Naive B cell (primary cell): ENCODE measurements at regions not wholly inside any gene's neighbourhood (a gene's known extent, or its start where the extent isn't known, plus 50 kb on each side); places are given as distances from the start of the nearest gene placed in this dataset.
"Not testable (repeated sequence)": the region's sequence is repeated elsewhere in the genome, so short reads cannot be mapped to it uniquely, and the experiment has no call there.

Experiments
- ATAC-seq, 2 donors: fragments of 150-1000 bp; cut with Tn5 transposase; 2 replicates each; pipeline ENCODE4 v1.10.0; 2021; ENCODE audit warnings: low read depth in 2 of 2, mild to moderate bottlenecking in 2 of 2, moderate library complexity in 2 of 2
- DNase-seq: peaks from one replicate; pipeline ENCODE4 v3.0.0; 2022
- H3K27ac Mint-ChIP-seq, 6 donors: one replicate each; pipeline ENCODE4 v1.8.0; 2020 to 2022; ENCODE audit warnings: mild to moderate bottlenecking in 6 of 6, mixed read lengths in 6 of 6, moderate library complexity in 5 of 6, inconsistent platforms in 2 of 6
- H3K27me3 Mint-ChIP-seq, 3 donors: one replicate each; pipeline ENCODE4 v1.8.0; 2021 to 2022; ENCODE audit warnings: mixed read lengths in 3 of 3, mild to moderate bottlenecking in 1 of 3
- H3K36me3 Mint-ChIP-seq, 2 donors: one replicate each; pipeline ENCODE4 v1.8.0; 2020 to 2022; ENCODE audit warnings: mixed read lengths in 2 of 2, inconsistent platforms in 1 of 2, mild to moderate bottlenecking in 1 of 2
- H3K4me1 Mint-ChIP-seq, 3 donors: one replicate each; pipeline ENCODE4 v1.8.0; 2020 to 2022; ENCODE audit warnings: mixed read lengths in 3 of 3, inconsistent platforms in 1 of 3, mild to moderate bottlenecking in 1 of 3, moderate library complexity in 1 of 3
- H3K4me3 Mint-ChIP-seq, 8 donors: one replicate each; pipeline ENCODE4 v1.8.0; 2020 to 2022; ENCODE audit warnings: mild to moderate bottlenecking in 8 of 8, mixed read lengths in 8 of 8, moderate library complexity in 8 of 8, inconsistent platforms in 2 of 8
- H3K9me3 Mint-ChIP-seq, 7 donors: one replicate each; pipeline ENCODE4 v1.8.0; 2020 to 2022; ENCODE audit warnings: mixed read lengths in 7 of 7, mild to moderate bottlenecking in 5 of 7, inconsistent platforms in 2 of 7, moderate library complexity in 1 of 7

DNA sequence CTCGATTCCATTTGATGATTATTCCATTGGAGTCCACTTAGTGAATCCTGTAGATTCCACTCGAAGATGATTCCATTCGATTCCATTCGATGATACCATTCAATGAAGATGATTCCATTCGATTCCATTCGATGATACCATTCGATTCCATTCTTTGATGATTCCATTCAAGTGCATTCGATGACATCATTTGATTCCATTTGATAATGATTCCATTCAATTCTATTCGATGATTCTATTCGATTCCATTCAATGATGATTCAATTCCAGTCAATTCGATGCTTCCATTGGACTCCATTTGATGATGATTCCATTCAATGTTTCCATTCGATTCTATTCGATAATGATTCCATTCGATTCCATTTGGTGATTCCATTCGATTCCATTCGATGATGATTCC, 1150.0 kb downstream of the TP53TG3F start:
- H3K36me3 Mint-ChIP-seq, result peaks cover 5 to 65% of the 10 kb centered on the region in 2 donors
- not testable (repeated sequence) for H3K4me3 Mint-ChIP-seq, H3K27me3 Mint-ChIP-seq, H3K27ac Mint-ChIP-seq, H3K4me1 Mint-ChIP-seq, ATAC-seq, DNase-seq
- peaks cover 35 to 82% (median 50%) of the 10 kb centered on the region in 7 donors for H3K9me3 Mint-ChIP-seq
